Medulla oblongata (tissue), 1 donor: ENCODE measurements at regions not wholly inside any gene's neighbourhood (a gene's known extent, or its start where the extent isn't known, plus 50 kb on each side); places are given as distances from the start of the nearest gene placed in this dataset.
"Not testable (repeated sequence)": the region's sequence is repeated elsewhere in the genome, so short reads cannot be mapped to it uniquely, and the experiment has no call there.

Experiments
- DNase-seq: peaks from one replicate; pipeline ENCODE4 v3.0.0-alpha.2; 2015; ENCODE audit errors: extremely low spot score

DNA sequence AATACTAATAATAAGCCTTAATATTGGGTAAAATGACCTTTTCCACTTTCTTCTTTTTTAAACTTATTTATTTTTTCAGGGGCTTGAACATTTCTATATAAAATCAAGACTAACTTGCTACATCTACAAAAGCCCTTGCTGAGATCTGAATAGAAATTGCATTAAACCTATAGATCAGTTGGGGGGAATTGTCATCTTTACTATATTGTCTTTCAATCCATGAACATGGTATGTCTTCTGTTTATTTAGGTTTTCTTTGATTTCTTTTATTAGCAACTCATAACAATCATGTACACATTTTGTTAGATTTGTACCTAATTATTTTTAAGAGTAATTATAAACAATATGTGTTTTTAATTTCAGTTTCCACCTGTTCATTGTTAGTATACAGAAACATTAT, 96.4 kb upstream of the SLC22A23 start:
- no peak for DNase-seq

DNA sequence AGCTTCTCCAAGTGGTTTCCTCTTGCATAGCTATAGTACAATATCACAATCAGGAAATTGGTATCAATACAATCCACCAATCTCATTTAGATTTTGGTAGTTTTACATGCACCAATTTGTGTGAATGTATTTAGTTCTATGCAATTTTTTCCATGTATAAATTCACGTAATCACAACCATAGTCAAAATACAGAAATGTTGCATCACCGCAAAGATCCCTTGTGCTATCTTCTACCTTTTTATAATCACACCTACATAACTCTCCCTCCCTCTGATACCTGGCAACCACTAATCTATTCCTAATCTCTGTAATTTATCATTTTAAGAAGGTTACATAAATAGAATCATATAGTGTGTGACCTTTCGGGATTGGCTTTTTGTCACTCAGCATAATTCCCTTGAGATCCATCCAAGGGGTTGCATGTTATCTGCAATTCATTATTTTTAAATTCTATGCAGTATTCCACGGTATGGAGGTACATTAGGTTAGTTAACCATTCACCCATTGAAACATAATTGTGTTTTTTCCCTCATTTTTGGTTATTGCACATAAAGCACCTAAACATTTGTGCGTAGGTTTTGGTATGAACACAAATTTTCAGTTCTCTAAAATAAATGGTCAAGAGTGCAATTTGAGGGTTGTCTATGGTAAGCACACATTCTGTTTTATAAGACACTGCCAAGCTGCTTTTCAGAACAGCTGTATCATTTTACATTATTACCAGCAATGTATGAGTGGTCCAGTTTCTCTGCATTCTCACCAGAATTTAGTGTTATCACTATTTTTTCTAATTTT, 95.1 kb upstream of the SLC22A23 start:
- DNase-seq: no peak

DNA sequence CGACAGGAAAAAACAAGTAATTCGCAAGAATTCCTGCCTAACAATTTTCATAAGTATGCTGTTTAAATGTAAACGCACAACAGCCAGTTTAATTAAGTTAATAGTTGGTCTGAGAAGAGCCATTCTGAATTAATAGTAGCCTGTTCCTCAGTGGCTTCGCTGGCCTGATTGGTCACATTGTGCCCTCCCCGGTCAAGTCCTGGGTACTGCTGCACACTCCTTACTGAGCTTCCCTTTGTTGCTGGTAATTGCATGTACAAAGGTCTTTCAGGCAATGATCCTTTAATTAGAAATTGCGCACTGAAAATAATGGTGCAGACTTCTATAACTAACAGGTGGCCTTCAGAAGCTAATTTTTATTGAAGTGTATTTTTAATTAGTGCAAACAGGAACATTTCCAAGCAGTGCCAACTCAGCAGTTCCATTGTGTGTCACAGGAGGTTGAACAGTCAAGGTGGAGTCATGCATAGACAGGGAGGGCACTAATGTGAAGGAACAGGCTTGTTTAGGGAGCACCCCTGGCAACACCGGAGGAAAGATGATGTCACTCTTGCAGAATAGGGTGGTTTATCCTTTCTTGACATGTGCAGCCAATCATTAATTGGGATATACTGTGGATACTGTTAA, 92.6 kb upstream of the SLC22A23 start:
- no peak for DNase-seq

DNA sequence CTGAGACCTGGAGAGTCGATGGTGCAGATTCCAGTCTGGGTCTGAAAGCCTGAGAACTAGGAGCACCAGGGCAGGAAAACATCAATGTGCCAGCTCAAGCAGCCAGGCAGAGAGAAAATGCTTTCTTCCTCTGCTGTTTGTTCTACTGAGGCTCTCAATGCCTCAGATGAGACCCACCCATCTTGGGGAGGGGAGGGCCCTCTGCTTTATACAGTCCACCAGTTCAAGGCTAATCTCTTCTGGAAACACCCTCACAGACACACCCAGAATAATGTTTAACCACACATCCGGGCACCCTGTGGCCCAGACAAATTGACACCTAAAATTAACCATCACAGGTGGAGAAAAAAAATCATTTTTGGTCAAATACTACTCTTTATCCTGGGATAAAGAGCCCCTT, 89.3 kb upstream of the SLC22A23 start:
- DNase-seq: no peak

DNA sequence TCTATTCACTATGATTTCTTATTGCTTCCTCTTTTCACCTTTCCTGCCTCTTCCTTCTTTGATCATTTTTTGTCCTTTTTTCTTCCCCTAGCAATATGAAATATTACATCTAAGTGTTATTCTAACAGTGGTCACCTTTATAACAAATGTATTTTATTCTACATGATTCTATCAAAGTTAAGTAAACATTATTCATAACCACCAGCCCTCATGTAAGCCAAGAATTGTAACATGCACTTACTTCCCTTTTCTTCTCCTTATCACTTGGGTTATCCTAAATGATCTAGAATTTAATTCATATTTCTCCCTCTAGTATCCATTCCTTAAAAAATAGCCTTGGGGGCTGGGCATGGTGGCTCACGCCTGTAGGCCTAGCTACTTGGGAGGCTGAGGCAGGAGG, 88.3 kb upstream of the SLC22A23 start:
- no peak for DNase-seq

DNA sequence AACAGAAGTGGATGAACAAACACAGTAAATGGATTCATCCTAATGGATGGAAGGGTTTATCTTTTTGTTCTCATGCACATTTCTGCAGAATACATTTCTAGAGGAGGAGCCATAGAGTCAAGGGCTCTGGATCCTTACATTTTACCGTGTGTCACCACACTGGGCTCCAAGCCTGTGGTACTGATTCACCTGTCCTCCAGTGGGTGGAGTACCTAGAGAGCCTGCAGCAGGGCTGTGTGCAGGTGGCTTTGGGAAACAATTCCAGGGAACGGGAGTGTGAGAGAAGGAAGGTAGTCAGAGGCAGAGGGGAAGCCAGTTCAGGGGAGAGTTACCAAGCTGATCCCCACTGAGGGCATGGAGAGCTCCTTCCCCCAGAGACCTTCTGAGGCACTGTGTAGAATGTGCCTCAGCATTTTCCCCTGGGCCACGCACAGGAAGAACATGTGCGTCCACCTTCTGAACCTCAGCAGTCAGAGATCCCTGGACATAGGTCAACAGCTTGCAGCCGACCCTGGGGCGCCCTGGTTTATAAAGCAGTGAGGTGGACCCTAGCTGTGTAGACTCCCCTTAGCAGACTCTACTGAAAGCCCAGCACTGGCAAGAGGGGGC, 85.3 kb upstream of the SLC22A23 start:
- no peak for DNase-seq

DNA sequence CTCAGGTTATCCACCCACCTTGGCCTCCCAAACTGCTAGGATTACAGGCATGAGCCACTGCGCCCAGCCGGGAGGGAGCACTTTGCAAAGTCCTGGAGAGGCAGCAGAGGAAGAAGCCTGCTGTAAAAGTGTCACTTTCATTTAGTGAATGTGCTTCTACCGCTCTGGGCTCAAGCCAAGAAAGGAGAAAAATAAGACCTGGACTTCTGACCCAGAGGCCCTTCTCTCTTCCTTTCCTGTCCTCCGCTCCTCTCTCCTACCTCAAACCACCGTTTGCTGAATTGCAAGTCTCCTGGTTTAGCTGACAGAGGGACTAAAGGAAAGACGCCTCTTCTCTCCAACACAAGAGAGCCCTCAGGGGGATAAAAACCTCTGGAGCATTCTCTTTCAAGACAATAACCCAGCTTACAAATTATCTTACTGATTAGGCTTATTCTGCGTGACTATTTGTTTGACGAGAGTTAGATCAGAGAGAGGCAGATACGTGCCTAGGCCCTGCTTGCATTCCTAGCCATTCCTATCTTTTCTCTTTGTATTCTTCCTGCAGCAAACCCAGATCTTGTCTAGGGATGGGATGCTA, 84.2 kb upstream of the SLC22A23 start:
- no peak for DNase-seq

DNA sequence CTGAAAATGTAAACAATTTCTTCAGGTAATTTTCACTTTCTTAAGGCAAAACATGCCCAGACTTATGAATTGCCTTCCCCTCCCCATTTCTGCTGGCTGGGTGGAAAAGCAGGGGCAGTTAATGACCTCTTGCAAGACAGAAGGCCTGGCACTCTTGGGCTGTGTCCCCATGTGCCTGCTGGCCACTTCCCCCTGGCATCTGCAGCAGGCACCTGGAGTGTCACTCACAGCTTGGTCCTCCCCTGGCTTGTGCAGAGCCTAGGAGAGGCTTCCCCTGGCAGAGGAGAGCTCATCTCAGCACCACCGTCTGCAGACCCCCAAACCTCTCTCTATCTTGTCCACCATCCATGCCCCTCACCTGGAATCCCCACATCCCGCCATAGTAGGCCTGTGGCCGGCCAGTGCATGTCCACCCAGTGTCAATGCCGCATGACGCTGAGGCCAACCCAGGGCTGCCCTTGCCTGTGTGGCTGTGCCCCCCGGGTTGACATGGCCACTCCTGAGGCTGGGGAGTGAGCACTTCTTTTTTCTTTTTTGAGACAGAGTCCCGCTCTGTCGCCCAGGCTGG, 83.5 kb upstream of the SLC22A23 start:
- DNase-seq: no peak

DNA sequence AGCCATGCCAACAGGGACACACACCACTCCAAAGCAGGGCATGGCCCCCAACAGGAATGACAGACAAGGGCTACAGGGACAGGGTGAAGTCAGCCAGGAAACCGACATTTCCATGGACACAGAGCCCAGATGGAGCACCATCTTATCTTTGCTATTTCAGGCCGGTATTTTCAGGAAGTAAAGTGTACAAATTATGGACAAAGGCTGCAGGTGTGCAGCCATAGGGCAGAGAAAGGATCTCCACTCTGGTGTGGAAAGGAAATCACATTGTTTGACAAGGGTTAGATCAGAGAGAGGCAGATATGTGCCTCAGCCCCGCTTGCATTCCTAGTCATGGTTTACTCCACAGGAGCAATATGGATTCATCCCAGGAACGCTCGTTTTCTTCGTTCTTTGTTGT, 81.7 kb upstream of the SLC22A23 start:
- DNase-seq: no peak

DNA sequence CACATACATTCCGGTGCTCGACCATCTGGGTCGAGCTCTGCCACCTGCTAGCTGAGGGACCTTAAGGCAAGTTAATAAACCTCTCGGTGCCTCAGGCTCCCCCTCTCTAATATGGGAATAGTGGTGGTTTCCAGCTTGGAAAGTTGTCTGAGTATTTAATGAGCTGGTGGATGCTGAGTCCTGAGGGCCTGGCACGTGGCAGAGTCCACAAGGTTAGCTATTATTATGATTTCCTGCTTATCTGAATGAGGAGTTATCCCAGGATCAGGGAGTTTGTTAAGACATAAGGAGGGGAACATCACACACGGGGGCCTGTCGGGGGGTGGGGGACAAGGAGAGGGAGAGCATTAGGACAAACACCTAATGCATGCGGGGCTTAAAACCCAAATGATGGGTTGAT, 80.1 kb upstream of the SLC22A23 start:
- DNase-seq: no peak

DNA sequence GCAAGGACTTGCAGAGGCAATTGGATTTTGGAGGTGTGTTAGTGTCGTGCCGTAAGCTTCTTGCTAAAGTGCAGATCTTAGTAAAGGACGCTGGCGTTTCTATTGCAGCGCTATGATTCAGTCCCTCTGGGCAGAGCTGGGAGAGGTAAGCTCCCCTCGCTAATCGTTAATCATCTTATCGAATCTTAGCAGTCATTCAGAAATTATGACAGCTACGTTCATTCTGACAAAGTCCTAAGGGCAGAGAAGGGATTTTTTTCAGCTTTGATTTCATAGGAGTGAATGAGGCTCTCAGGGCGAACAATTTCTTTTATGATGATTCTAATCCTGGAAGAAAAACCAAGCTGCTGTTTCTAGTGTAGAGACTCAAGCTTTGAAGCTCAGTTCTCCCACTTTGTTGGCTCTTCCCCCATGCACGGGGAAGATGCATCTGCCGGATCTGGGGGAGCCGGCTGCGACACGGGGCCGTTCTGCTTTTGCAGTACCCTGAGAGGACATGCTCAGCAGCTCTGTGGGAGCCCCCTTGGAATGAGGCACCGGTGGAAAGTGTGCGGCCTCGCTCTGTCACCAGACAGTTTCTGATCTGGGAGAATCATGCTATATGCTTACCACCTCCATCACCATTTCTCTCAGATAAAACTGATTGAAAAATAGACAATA, 79.1 kb upstream of the SLC22A23 start:
- no peak for DNase-seq

DNA sequence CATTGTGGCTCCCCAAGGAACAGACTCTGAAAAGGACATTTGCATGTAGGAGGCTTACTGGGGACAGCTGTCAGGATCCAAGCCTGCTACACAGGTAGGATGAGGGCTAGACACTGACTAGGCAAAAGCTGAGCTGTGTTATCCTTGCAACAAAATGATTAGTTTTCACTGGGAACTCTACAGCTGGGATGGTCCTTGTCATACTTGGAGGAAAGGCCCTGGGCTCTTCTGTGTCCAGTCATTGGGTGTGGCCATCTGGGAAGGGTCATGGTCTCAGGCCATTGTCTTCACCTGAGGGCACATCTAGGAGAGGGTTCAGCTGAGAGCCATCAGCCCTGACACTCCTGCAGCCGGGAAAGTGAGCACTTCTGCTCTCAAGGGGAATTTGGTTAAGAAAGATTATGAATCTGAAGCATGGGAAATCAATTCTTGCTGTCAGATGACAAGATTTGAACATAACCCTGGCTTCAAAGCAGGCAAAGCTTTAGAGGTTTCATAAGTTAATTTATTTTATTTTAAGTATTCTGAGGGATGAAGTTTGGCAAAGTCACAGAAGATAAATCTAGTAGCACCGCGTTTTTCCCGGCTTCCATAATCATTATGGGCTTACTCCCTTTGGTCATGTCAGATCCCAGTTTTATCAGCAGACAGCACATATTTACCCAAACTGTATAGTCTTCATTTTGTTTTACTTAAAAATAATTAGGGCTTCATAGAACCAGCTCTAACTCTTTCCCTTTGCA, 78.4 kb upstream of the SLC22A23 start:
- no peak for DNase-seq

DNA sequence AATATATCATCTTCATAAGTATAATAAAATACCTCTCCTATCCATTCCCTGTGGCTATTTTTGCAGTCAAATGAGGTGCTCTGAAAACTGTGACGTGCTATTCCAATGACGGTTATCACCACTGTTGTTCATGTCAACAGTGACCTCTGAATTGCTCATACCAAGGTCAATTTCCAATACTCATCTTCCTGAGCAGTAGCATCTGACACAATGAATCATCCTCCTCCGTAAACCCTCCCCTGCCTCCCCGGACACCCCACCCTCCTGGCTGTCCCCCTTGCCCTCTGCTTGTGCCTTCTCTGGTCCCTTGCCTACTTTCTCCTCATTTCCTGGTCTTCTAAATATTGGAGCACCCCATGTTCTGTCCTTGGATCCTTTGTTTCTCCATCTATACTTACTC, 77.7 kb upstream of the SLC22A23 start:
- no peak for DNase-seq

DNA sequence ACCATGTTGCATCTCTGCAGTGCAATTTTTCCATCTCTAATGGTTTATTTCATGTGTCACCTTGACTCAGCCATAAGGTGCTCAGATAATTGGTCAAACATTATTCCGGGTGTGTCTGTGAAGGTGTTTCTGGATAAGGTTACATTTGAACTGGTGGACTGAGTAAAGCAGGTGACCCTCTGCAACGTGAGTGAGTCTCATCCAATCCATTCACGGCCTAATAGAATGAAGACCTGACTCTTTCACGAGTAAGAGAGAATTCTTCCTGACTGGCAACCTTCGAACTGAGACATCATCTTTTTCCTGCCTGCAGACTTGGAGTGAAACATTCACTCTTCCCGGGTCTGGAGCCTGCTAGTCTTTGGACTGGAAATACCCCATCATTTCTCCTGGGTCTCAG, 77.1 kb upstream of the SLC22A23 start:
- DNase-seq: no peak

DNA sequence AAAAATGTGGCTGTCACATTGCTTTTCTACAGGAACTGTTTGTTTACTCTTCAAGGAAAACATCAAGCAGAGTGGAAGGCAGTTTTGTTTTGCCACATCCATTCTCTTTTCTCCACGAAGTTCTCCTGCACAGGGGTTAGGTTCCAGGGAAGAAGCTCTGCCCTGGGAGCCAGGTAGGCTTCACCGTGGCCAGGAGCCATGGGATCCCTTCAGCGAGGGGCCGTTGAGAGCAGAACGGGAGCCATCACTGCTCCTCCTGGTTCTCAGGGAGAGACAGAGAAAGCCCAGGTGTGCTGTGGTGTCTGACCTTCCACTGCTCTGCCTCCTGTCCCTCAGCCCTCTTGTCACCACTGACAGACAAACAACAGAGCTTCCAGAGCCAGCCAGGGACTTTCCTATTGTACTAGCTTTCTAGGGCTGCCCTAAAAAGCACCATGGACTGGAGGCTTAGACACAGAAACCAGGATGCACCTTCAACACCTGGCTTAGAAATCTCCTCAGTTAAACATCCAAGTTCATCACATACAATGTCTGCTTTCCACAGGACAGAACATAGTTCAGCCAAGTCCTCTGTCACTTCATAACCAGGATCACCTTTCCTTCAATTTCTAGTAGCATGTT, 75.6 kb upstream of the SLC22A23 start:
- no peak for DNase-seq

DNA sequence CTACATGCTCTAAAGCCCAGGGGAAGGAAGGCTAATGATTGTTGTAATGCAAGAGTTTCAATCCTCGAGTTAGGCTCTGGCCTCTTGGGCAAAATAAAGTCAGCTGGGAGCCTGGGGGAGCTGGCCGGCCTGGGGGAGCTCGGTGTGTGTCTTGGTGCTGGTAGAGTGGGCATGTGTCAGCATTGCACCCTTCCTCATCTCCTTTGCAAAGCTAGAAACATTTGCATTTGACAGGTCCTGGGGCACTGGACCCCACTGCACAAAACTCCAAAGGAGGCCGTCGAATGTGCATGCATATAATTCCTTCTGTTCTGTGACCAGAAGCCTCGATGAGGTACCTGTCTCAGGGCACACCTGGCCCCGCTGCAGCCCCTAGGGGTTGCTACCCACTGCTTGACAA, 74.6 kb upstream of the SLC22A23 start:
- no peak for DNase-seq

DNA sequence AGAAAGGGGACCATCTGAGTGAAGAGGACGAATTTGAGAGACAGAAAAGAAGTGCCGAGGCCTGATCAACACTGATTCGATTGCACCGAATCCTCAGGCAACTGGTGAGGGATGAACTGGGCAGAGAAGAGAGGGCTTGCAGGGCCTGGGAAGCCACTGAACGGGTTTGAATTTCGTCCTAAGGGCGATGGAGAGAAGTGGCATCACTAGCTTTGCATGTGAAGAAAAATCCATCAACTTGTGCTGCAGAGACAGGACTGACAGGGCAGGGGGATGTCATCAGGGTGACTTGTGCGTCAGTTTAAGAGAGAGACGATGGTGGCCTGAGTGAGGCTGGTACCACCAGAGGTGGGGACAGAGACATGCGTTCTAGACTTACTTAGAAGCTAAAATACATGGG, 73.7 kb upstream of the SLC22A23 start:
- no peak for DNase-seq

DNA sequence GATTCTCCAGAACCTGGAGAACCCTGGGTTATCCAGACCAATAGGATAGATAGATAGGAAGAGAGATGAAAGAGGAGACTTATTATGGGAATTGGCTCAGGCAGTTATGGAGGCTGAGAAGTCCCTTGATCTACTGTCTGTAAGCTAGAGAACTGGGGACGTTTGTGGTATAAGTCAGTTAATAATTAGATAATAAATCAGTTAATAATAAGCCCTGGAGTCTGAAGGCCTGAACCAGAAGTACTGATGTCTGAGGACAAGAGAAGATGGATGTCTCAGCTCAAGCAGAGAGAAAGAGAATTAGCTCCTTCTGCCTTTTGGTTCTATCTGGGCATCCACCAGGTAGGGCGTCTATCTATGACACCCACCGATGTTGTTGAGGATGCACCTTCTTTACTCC, 72.9 kb upstream of the SLC22A23 start:
- no peak for DNase-seq

DNA sequence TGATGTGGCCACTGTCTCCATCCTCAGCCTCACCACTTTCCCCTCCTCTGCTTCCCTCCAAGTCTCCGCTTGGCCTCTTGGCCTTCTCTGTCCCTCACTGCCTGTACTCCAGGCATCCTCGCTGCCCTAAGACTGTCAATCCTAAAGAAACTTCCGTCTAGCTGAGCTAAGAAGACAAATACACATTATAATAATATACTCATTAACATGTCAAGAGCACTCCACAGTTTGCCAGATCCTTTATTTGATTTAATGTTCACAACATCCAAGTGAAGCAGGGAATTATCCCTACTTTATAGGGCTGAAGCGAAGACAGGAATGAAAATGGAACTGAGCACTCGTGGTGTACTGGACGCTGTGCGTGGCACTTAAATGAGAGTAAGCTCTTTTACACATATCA, 72.4 kb upstream of the SLC22A23 start:
- DNase-seq: no peak

DNA sequence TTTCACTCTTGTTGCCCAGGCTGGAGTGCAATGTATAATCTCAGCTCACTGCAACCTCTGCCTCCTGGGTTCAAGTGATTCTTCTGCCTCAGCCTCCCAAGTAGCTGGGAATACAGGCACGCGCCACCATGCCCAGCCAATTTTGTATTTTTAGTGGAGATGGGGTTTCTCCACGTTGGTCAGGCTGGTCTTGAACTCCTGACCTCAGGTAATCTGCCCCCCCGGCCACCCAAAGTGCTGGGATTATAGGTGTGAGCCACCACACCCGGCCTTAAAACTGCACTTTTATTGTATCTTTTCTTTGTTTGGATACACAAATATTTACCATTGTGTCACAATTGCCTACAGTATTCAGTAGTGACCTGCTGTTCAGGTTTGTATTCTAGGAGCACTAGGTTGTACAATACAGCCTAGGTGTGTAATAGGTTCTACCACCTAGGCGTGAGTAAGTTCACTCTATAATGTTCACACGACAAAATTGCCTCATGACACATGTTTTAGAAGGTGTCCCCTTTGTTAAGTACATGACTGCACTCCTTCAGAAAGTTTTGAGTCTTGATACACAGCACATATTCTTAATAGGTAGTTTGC, 71.3 kb upstream of the SLC22A23 start:
- not testable (repeated sequence) for DNase-seq

DNA sequence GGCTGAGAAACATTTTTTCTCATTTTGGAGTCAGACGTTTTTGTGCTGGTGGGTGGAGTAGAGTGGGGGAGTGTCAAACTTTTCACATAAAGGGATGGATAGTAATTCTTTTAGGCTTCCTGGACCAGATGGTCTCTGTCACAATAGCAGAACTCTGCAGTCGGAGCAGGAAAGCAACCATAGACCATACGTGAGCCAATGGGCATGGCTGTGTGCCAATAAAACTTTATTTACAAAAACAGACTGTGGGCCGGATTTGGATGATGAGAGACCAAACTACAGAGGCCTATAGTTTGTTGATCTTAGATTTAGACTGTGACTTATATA, 70.8 kb upstream of the SLC22A23 start:
- DNase-seq: no peak
